SKM-1 treated with dmso at 0.1 percent for 144 hours (cell line): ENCODE measurements at regions not wholly inside any gene's neighbourhood (a gene's known extent, or its start where the extent isn't known, plus 50 kb on each side); places are given as distances from the start of the nearest gene placed in this dataset.

Experiments used
- DNase-seq: peaks from one replicate; lab custom pipeline; 2025; ENCODE audit not compliant: unreplicated experiment; lab: John Stamatoyannopoulos, UW

- DNase-seq, result no peak
Observed at GRCh38 chr2:831622-832021, 119.0 kb upstream of the SNTG2 start.

GRCh38 chr2:831225-831536 lies 119.5 kb upstream of the SNTG2 start:
- no peak for DNase-seq

DNA sequence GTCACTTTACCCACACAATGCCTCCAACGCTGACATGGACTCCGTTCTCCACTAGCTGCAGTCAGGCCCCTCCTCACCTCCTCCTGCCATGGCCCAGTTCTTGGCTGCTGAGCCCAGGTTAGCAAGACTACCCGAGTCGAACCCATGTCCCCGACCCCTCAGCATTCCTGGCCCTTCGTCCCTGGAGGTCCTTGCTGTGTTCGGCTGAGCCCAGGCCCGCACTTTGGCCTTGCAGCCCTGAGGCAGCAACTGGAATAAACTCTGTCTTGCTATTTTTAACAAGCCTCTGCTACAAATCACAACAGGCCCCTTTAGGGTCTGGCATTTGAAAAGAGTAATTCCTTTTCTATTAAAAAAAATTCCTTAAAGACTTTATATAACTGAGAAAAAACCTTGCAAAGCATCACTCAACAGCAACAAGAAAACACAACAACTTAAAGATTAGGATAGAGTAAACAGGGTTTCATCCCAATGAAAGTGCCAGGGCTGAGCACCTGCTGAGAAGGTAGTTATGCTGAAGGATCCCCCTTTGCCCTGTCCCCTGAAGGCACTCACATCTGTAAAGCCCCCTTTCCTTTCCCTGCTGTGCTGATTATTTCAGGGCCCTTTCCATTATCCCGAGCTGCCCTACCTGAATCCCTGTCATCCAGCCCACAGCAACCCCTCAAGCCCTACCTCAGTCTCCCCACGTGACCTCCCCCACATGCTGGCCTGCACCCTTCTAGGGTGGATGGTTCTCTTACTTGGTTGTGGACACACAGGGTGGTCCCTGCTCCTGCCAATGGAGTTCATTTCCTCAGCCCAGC lies 120.0 kb upstream of the SNTG2 start:
- DNase-seq, result no peak

- DNase-seq, result no peak
Observed at GRCh38 chr2:829047-829446, 121.6 kb upstream of the SNTG2 start.

DNA sequence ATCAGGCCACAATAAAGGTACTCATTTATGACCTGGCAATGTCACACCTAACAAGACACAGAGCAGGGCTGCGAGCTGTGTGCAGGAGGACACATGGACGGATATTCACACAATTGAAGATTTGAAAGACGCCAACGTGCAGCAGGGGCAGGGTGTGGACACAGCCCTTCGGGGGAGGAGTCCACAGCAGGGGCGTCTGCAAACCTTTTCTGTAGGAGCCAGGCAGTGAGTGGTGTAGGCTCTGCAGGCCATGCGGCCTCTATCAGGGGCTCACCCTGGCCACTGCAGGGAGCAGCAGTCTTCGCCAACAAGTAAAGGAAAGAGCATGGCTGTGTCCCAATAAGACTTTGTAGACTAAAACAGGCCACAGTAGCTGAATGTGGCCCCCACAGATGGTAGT lies 125.7 kb upstream of the SNTG2 start:
- no peak for DNase-seq

- no peak for DNase-seq
Observed at GRCh38 chr2:824524-824923, 126.1 kb upstream of the SNTG2 start.

DNA sequence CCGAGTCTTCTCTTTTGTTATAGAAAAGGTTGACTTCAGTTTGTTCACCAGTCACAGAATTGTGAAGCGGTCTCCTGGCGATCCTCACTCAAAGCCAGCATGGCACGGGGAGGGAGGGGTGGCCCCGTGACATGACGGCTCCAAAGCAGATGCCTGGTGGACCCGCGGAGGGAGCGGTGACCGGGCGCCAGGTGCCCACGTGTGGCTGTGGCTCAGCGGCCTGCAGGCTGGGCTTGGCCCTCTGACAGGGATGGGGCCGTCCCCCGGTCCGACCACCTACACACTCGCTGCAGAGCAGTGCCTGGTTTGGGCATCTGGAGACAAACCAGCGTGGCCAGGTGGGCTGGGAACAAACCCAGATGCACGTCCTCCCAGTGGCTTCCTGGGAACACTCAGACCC lies 129.1 kb upstream of the SNTG2 start:
- DNase-seq, result no peak

- DNase-seq, result no peak
Observed at GRCh38 chr2:819601-820000, 131.0 kb upstream of the SNTG2 start.

- DNase-seq, result no peak
Observed at GRCh38 chr2:819121-819520, 131.5 kb upstream of the SNTG2 start.

GRCh38 chr2:817336-818015 lies 133.2 kb upstream of the SNTG2 start:
- no peak for DNase-seq

GRCh38 chr2:816278-816677 lies 134.4 kb upstream of the SNTG2 start:
- no peak for DNase-seq

GRCh38 chr2:810397-810796 lies 133.2 kb upstream of the TMEM18 start:
- no peak for DNase-seq

DNA sequence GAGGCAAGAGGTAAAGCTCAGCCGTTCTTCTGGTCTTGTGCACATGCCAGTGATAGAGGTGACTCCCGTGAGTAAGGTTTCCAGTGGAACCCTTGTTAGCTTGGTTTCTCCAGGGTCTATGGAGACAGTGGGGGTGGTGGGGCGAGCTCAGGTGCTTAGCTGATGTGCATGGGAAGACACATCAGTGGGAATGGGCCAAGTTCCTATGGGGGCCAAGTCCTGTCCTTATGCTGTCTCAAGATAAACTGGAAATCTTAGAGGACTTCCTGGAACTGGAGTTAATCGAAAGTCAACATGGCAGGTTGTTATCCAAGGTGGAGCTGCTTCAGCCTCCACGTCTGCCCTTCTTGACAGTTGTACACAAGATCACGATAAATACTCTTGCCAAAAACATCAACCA lies 130.1 kb upstream of the TMEM18 start:
- no peak for DNase-seq

- no peak for DNase-seq
Observed at GRCh38 chr2:805664-806063, 128.5 kb upstream of the TMEM18 start.

DNA sequence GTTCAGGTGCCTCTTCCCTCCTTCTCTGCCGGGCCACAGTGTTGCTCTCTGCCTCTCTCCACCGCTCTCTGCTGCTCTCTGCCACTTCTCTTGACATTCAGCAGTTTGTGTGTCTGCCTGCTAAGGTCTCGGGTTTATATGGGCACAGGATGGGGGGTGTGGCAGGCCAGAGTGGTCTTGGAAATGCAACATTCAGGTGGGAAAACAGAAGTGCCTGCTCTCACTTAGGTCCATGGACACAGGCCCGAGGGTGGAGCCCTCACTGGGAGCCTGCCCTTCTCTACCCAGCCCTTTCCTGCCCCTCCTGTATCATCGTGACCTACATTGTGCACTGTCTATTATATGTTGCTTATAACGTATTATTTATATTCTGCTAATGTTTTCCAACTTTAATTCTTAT lies 120.8 kb upstream of the TMEM18 start:
- no peak for DNase-seq

GRCh38 chr2:797556-797955 lies 120.3 kb upstream of the TMEM18 start:
- DNase-seq, result no peak

GRCh38 chr2:796141-796985 lies 119.2 kb upstream of the TMEM18 start:
- DNase-seq, result no peak

GRCh38 chr2:795531-796041 lies 118.4 kb upstream of the TMEM18 start:
- DNase-seq, result no peak

DNA sequence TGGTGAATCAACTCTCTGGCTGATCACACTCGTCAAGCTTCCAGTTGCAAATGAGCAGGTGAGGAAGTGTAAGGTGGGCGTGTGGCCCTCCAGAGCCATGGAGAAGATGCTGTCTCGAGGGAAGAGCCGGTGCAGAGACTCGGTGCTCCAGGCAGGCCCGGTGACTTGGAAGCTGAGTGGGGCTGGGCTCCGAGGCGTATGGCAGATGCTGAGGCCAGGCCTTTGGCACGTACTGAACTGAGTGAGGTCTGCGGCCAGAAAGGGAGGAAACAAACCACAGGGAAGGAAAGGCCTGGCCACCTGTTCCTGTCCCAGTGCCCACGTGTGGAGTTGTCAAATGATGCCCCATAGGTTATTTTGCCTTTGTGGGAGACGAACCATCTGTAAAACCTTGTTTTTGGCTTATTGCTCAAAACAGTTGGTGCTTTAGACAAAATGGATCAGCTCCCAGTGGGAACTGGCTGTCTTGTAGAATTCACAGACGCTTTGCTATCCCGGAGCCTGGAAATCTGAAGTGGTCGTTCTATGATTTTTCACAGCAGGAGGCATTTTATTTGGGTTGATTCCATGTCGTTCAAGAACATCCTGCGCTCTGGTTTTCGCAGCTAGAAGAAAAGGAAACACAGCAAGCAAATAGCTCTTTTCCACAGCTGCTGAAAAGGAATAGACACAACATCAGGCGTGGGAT lies 117.5 kb upstream of the TMEM18 start:
- no peak for DNase-seq

DNA sequence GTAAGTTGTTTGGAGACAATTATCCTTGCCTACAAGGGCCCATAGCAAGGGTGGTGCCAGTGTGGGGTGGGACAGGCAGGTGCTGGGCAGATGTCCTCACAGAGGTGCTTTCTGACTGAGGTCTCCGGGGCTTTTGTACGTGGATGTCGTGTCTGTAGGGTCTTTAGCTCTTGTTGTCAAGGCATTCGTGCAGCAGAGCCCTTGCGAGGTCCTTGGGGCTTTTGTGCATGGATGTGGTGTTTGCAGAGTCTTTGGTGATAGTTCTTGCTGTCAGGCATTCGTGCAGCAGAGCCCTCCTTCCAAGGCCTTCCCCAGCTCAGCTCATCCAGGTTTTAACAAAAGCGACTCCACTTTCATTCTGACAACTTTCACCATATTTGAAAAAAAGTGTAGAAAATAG lies 116.0 kb upstream of the TMEM18 start:
- DNase-seq, result no peak

- DNase-seq, result no peak
Observed at GRCh38 chr2:792687-793086, 115.5 kb upstream of the TMEM18 start.
